Activated naive CD8-positive, alpha-beta T cell treated with anti-CD3 and anti-CD28 coated beads for 36 hours (primary cell): ENCODE measurements at regions not wholly inside any gene's neighbourhood (a gene's known extent, or its start where the extent isn't known, plus 50 kb on each side); places are given as distances from the start of the nearest gene placed in this dataset.

ENCODE experiments used
- DNase-seq: peaks from one replicate; pipeline ENCODE4 v3.0.0; 2021
- H3K27ac Mint-ChIP-seq: one replicate; pipeline ENCODE4 v1.8.0; 2022; ENCODE audit warnings: mild to moderate bottlenecking, moderate library complexity, mixed read lengths
- H3K27me3 Mint-ChIP-seq: one replicate; pipeline ENCODE4 v1.8.0; 2022; ENCODE audit warnings: mild to moderate bottlenecking, mixed read lengths
- H3K36me3 Mint-ChIP-seq: one replicate; pipeline ENCODE4 v1.8.0; 2021; ENCODE audit warnings: mild to moderate bottlenecking, mixed read lengths
- H3K4me1 Mint-ChIP-seq: one replicate; pipeline ENCODE4 v1.8.0; 2021; ENCODE audit warnings: mixed read lengths
- H3K4me3 Mint-ChIP-seq: one replicate; pipeline ENCODE4 v1.8.0; 2022; ENCODE audit warnings: mild to moderate bottlenecking, moderate library complexity, mixed read lengths
- H3K9me3 Mint-ChIP-seq: one replicate; pipeline ENCODE4 v1.8.0; 2022; ENCODE audit warnings: mixed read lengths

DNA sequence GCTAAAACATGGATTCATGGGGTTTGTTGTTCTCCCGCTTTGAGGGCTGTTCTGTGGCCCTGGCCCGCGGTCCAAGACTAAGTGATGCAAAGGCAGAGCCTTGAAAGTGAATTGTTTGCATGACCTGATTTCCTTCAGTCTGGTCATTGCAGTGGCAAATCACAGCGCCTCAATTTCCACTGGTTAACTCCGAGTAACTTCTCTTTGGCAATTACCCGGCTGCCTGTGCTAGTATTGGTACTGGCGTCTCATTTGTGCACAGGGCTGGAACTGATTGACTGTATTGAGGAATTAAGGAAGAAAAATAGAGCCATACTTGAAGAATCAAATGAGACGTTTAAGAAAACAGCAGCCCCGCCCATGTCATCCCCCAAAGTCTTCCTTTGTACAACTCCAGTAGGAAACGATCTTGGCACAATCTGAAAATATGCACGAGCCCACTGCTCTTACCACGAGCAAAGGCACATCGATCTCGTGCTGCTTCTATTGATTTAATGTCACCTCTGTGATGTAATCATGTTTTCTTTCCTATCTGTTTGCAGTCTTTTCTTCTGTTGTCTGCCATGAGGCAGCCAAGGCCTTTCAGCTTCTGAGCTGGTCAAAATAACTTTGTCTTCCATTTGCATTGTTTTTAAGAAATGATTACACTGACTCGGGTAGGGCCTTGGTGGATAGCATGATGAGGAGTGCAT is 60.6 kb upstream of the SHH start:
- Mint-ChIP-seq H3K4me3 (no peak overlapping the region), H3K4me1 (no peaks in the 10 kb centered on the region), H3K27ac (no peak overlapping the region), H3K27me3 (peaks cover 8% of the 10 kb centered on the region), H3K9me3 (no peaks in the 10 kb centered on the region), H3K36me3 (no peaks in the 10 kb centered on the region)
- DNase-seq: no peak

DNA sequence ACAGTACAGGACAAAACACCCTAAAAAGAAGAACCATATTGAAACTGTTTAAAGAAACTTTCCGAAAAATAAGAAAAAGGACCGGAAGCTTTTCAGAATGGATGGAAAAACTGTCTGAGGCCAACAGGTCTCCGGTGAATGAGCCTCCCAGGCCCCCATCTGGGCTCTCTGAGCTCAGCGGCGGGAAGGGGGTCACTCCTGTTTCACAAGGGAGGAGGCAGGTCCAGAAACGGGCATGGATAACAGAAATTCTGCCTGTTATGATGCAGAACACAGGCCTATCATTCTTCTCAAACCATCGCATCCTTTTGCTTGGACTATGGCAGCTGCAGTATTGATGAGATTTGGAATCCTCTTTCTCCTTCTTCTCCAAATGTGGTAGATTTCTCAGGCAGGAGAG is 58.9 kb upstream of the SHH start:
- H3K9me3 Mint-ChIP-seq: no peaks in the 10 kb centered on the region
- H3K27ac Mint-ChIP-seq: no peak overlapping the region
- no peaks in the 10 kb centered on the region for H3K36me3 Mint-ChIP-seq
- DNase-seq: no peak
- peaks cover 9% of the 10 kb centered on the region for H3K27me3 Mint-ChIP-seq
- H3K4me1 Mint-ChIP-seq: no peaks in the 10 kb centered on the region
- H3K4me3 Mint-ChIP-seq: no peak overlapping the region

DNA sequence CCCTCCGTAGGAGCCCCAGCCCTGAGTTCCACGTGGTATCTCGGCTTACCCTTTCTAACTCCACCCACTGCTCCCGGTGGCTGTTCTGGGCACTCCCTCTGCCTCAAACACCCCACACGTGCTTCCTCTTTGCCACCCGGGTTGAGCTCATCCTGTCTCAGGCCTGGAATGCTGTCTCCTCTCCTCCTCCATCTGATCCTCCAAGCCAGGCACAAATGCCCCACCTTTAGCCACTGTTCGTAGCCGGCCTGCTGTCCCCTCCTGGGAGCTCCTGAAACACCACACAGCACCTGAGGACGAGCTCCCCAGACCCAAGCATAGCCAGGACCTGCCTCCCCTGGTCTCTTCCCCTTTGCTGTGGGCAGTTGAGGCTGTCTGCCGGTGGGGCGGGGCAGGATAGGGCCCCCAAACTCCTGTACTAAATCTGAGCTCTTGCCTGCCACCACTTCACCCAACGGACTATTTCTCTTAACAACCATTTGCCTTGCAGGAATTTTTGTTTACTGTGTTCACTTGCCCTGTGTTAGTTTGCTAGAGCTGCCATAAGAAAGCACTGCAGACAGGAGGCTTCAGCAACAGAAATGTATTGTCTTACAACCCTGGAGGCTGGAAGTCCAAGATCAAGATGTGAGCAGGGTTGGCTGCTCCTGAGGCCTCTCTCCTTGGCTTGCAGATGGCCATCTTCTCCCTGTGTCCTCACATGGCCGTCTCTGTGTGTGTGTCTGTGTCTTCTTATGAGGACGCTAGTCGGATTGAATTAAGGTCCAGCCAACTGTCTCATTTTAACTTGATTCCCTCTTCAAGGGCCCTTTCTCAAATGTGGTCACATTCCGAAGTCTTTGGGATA is 58.3 kb upstream of the SHH start:
- H3K27me3 Mint-ChIP-seq: peaks cover 15% of the 10 kb centered on the region
- H3K36me3 Mint-ChIP-seq: no peaks in the 10 kb centered on the region
- DNase-seq: no peak
- H3K4me3 Mint-ChIP-seq: no peak overlapping the region
- no peaks in the 10 kb centered on the region for H3K4me1 Mint-ChIP-seq
- H3K9me3 Mint-ChIP-seq: no peaks in the 10 kb centered on the region
- H3K27ac Mint-ChIP-seq: no peak overlapping the region

DNA sequence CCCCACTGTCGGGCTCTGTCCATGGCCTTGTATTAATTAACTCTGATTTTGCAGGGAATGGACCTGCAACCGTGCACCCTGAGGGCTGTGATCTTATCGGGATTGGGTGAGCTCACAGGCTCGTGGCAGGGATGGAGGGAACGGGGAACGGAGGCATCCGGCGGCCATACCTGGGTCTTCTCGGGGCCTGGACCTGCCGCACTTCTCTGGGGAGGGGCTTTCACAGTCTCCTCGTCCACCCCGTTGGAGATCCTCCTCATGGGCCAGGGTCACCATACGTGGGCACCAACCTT is 57.5 kb upstream of the SHH start:
- peaks cover 18% of the 10 kb centered on the region for H3K27me3 Mint-ChIP-seq
- H3K4me3 Mint-ChIP-seq: no peak overlapping the region
- DNase-seq: no peak
- H3K4me1 Mint-ChIP-seq: no peaks in the 10 kb centered on the region
- no peak overlapping the region for H3K27ac Mint-ChIP-seq
- H3K36me3 Mint-ChIP-seq: no peaks in the 10 kb centered on the region
- no peaks in the 10 kb centered on the region for H3K9me3 Mint-ChIP-seq

DNA sequence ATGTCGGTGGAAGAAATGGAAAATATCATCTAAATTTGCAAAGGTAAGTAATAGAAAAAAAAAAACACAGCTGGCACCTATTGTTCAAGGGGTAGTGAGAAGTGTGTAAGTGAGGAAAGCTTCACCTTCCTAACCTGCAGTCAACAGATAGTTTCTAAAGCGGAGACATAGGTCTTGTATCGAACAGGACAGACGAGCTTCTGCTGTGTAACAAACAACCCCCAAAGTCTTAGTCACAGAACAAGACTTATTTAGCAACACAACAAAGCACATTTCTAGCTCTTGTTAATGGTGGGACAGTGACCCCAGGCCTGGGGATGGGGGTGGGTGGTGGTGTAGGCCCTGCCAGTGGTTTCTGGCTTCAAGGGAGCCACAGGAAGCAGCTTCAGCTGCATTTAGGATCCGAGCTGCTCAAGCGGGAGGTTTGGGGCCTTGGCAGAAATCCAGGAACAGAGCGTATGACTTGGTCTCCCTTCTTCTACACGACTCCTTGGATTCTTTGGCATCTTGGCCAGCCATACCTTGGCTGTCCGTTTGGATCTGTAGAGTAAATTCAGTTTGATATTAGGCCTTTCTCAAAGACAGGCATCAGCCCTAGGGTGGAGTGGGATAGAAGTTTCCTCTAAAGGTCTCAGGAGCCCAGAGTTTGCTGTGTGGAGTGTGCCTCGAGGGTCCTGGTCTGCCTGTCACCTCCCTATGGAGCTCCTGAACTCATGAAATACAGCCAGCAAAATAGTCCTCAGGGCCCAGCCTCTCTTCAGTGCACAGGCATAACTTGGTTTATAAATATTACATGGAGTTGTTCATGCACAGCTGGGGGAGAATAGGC is 56.9 kb upstream of the SHH start:
- Mint-ChIP-seq H3K36me3 (no peaks in the 10 kb centered on the region), H3K27me3 (peaks cover 24% of the 10 kb centered on the region), H3K9me3 (no peaks in the 10 kb centered on the region), H3K27ac (no peak overlapping the region), H3K4me1 (no peaks in the 10 kb centered on the region), H3K4me3 (no peak overlapping the region)
- no peak for DNase-seq

DNA sequence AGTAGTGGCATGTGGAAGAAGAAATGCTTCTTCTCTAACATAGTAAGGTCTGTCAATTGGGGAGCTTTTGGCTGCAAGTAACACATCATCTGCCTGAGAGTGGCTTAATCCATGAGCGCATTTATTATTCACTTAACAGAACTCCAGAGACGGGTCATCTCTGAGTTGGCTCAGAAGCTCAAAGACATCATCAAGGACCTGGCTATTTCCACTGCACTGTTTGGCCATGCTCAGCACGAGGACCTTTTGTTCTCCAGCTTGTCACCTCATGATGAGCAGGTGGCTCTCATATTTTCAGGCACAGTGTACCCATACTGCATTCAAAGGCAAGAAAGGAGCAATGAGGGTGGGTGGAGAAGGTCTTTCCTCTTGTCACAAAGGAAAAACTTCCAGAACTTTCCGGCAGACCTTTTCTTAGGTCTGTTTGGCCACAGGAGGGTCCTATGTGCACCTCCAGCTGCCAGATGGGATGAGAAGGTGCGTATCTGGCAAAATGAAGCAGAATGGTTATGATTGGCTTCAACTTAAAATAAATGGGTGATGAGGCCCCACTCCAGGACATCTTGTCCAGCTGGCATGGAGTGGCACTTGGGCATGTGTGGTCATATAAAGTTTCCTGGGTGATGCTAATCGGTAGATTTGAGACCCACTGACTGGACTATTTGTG is 55.6 kb upstream of the SHH start:
- Mint-ChIP-seq H3K4me1 (no peaks in the 10 kb centered on the region), H3K36me3 (no peaks in the 10 kb centered on the region), H3K9me3 (no peaks in the 10 kb centered on the region), H3K27me3 (peaks cover 31% of the 10 kb centered on the region), H3K4me3 (no peak overlapping the region), H3K27ac (no peak overlapping the region)
- DNase-seq: no peak

DNA sequence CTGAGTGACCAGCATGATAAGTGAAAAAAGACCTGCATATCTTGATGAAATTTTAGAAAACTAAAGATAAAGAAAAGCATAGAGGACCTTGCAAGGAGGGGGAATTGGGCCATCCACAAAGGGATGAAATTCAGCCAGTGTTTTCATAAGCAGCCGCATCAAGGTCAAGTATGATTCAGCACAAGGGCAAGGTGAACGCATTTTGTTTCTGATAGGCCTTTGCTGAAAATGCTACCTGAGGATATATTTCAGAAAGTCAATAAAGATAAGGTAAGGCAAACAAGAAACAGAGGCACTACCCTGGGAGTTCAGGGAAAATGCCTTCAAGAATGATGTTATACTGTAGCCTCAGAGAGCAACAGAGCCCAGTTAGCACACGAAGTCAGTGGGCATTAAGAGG is 55.0 kb upstream of the SHH start:
- H3K9me3 Mint-ChIP-seq: no peaks in the 10 kb centered on the region
- DNase-seq: no peak
- H3K36me3 Mint-ChIP-seq: no peaks in the 10 kb centered on the region
- H3K4me3 Mint-ChIP-seq: no peak overlapping the region
- H3K4me1 Mint-ChIP-seq: no peaks in the 10 kb centered on the region
- peaks cover 31% of the 10 kb centered on the region for H3K27me3 Mint-ChIP-seq
- H3K27ac Mint-ChIP-seq: no peak overlapping the region

DNA sequence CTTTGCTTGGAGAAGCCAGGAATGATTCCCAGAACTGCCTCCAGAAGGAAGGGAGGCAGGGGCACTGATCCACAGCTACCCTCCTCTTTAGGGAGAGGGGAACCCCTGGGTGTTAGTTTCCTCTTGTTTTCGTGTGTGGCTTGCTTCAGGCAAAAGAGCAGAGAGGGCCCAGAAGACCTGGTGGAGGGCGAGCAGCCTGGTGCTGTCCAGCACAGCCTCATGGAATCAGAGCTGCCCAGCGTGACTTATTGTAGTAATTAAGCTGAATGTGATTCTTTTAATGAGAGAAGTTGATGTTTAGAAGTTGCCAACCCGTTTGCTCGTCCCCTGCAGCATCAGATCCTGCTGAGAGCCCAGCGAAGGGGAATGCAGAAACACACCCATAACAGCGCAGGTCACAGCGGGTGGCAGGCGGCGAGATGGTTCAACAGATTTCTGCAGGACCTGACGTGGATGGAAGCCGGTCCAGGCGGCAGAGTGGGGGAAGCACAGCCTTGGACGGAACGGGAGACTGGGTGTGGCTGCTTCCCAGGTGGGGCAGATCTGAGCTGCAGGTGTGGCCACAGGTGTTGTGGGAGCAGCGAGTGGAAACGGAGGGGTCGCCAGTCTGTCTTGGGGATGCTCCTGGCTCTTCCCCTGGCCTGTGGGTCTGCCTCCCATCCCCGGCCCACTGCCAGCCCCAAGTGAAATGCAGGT is 53.7 kb upstream of the SHH start:
- no peaks in the 10 kb centered on the region for H3K4me1 Mint-ChIP-seq
- H3K4me3 Mint-ChIP-seq: no peak overlapping the region
- no peaks in the 10 kb centered on the region for H3K36me3 Mint-ChIP-seq
- DNase-seq: no peak
- no peak overlapping the region for H3K27ac Mint-ChIP-seq
- H3K27me3 Mint-ChIP-seq: peaks cover 35% of the 10 kb centered on the region
- H3K9me3 Mint-ChIP-seq: no peaks in the 10 kb centered on the region

DNA sequence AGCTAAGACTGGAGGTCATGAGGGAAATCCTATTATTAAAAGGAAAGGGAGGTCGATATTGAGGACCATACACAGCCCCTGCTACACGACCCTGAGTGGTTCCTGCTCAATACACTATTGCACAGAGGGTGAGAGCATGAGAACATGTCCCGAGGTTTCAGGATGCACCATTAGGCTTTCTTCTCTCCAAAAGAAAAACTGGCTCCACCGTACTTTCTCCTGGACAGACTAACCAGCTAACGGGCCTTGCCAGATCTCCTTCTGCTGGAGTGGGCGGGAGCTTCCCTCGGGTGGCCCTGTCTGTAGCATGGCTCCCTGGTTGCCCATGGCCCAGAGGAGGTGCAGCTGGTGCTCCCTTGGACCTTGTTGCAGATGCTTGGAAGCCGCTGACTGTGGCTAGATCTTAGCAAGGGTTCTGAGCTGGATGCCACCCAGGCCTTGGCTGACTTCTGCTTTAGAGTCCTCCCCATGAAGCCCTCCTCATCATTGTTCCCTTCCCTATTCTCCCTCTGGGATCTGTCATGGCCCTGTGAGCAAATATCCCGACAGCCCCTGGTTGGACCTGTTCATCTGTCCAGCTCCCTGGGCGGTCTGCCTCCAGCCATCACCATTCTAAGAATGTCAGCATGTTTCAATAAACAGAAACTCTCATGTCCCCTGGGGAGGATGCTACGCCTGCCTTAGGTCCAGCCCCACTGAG is 52.9 kb upstream of the SHH start:
- H3K4me3 Mint-ChIP-seq: no peak overlapping the region
- no peaks in the 10 kb centered on the region for H3K4me1 Mint-ChIP-seq
- H3K27me3 Mint-ChIP-seq: peaks cover 27% of the 10 kb centered on the region
- no peak for DNase-seq
- H3K36me3 Mint-ChIP-seq: no peaks in the 10 kb centered on the region
- no peak overlapping the region for H3K27ac Mint-ChIP-seq
- H3K9me3 Mint-ChIP-seq: no peaks in the 10 kb centered on the region

DNA sequence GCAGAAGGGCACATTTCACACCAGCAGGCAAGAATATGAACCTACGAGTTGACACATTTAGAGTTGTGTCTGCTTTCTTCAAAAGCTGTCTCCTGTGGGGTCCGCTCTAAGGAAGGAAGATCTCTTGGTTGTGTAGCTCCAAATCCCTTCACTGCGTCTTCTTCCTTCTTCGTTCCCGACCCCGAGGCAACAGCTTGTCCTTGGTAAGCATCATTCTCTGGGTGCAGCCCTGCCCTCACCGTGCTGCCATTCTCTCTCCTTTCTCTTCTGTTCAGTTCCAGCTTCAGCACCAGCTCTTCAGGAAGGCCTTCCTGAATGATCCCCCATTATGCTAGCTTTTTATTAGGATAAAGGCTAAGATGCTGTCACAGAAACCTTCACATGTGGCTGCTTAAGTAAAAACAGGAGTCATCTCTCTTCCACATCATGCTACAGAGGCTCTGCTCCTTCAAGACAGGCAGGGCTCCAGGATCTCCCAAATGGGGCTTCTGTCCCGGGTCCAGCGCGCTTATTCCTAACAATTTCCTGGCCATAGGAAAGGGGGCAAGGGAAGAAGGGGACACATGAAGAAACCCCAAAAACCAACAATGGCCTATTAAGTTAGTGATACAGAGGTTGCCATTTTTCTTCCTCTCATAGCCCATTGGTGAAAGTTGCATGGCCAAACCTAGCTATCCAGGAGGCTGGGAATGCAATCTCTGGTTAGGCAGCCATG is 52.2 kb upstream of the SHH start:
- no peak overlapping the region for H3K27ac Mint-ChIP-seq
- DNase-seq: no peak

DNA sequence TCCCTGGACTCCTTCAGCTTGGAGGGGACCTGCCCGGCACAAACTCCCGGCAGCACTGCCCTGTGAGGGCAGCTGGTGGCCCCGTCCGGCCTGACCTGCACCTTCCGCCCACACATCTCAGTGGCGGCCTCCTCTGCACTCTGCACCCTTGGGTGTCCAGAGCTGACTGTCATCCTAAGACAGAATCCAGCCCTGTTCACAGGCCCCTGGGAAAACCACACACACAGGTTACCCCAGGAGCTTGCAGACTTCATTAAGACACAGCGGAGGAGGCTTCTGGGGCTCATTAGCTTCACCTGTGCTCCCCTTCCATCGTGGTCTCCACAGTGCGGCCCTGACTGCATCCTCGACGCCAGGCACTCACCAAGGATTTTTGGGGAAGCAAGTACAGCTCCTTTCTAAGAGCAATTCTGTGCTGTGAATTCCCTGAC is 51.5 kb upstream of the SHH start:
- Mint-ChIP-seq H3K4me1 (no peaks in the 10 kb centered on the region), H3K27ac (no peak overlapping the region), H3K9me3 (no peaks in the 10 kb centered on the region), H3K4me3 (no peak overlapping the region), H3K36me3 (no peaks in the 10 kb centered on the region), H3K27me3 (peaks cover 27% of the 10 kb centered on the region)
- no peak for DNase-seq

More for the DNA sequence above, 52.2 kb upstream of the SHH start:
- Mint-ChIP-seq H3K9me3 (no peaks in the 10 kb centered on the region), H3K27me3 (peaks cover 27% of the 10 kb centered on the region), H3K36me3 (no peaks in the 10 kb centered on the region), H3K4me1 (no peaks in the 10 kb centered on the region), H3K4me3 (no peak overlapping the region)

DNA sequence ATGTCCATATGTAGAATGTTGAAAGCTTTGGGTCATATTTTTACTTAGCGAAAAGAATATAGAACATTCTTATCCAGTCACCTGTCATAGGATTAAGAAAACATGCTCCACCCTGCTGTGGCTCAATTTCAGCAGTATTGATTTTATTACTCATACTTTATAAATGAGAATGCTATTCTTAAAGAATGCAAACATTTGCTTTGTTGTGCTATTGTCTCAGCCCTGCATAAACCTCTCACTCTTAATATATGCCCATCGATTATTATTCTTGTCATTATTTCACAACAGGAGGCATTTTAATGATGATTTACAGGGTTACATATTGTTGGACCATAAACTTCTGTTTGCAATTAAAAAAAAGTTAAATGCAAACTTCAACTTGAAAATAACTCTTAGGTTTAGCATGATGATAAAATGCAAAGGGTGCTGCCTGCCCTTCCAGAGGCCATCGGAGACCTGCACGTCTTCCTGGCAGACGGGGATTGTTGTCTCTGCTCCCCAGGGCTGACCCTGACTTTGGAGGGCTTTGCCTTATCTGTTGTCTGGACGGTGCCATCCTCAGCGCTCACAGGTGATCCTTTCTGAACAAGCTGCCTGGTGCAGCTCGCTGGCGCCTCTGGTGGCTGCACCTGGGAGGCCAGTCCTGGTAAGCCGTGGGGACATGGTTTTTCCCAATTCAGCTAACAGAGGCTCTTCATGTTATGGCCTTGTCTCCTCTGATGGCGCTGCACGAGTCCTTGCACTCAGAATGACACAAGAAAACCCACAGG is 50.0 kb upstream of the SHH start:
- Mint-ChIP-seq H3K27me3 (peaks cover 27% of the 10 kb centered on the region), H3K4me3 (no peak overlapping the region), H3K36me3 (no peaks in the 10 kb centered on the region), H3K27ac (no peak overlapping the region), H3K4me1 (no peaks in the 10 kb centered on the region), H3K9me3 (no peaks in the 10 kb centered on the region)
- no peak for DNase-seq
